ENCODE measurements at regions not wholly inside any gene's neighbourhood (a gene's known extent, or its start where the extent isn't known, plus 50 kb on each side); places are given as distances from the start of the nearest gene placed in this dataset.

DNA sequence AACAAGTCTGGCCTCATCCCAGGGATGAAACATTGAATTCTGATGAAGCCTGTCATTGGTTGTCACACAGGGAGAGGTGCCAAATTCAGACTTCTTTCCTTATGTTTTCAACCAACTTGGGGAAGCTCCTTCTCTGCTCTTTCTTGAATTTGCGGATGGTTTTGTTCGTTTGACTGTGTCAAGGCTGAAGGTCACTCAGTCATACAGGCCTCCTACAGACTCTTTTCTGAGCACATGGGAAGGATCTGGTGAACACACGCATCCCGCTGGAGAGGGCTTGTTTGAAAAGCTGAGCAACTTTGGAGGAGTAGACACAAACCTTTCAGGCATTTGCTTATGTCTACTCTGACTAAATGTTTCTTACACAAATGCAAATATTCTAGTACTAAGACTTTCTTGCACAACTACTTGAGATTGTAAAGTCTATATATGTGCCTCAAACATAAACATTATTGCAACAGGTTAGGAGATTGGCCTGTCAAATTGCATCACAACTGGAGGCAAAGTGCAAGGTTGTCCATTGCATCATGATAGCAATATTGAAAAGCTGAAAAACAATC lies 151.5 kb upstream of the NR3C1 start:
- no peak for DNase-seq

GRCh38 chr5:143554187-143554717 lies 150.8 kb upstream of the NR3C1 start:
- DNase-seq, result peak; percentile 98

DNA sequence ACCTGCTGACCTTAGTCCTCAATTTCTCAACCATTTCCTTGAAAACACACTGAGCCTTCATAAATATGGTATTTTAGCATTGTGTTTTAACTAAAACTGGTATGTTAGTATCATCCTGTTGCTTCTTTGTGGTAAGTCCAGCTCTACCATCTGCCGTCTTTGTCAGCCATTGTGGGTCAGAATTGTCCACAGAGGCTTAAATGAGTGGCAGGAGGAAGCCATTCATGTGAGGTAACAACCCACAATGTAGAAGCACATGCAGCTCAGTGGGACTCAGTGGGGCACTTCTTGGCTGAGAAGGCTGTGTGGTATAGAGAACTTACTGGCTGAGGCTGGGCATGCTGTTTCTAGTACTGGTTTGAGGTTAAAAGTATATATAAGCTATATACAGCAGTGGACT lies 149.2 kb upstream of the NR3C1 start:
- DNase-seq, result no peak

DNA sequence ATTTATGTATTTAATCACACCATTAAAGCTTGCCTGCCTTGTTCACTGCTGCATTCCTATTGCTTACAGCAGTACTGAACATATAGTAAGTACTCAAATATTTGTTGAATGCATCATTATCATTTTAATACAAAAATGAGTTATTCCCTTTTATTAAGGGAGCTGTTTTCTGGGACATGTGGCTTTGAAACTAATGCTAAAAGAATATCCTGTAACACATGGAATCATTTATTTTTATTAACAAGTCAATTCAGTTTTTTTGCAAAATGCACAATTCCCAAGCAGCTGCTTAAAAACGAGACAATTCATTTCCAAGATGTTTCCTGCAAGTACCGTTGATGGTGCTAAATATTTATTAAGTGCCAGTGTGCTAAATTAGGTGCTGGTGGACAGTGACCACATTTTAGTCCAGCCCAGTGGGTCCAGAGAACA lies 148.3 kb upstream of the NR3C1 start:
- no peak for DNase-seq

- DNase-seq, result no peak
Observed at GRCh38 chr5:143550986-143551630, 147.6 kb upstream of the NR3C1 start.

GRCh38 chr5:143547342-143547741 lies 143.9 kb upstream of the NR3C1 start:
- DNase-seq, result no peak

GRCh38 chr5:143546394-143546793 lies 142.9 kb upstream of the NR3C1 start:
- DNase-seq, result no peak

GRCh38 chr5:143544606-143545005 lies 141.1 kb upstream of the NR3C1 start:
- no peak for DNase-seq

DNA sequence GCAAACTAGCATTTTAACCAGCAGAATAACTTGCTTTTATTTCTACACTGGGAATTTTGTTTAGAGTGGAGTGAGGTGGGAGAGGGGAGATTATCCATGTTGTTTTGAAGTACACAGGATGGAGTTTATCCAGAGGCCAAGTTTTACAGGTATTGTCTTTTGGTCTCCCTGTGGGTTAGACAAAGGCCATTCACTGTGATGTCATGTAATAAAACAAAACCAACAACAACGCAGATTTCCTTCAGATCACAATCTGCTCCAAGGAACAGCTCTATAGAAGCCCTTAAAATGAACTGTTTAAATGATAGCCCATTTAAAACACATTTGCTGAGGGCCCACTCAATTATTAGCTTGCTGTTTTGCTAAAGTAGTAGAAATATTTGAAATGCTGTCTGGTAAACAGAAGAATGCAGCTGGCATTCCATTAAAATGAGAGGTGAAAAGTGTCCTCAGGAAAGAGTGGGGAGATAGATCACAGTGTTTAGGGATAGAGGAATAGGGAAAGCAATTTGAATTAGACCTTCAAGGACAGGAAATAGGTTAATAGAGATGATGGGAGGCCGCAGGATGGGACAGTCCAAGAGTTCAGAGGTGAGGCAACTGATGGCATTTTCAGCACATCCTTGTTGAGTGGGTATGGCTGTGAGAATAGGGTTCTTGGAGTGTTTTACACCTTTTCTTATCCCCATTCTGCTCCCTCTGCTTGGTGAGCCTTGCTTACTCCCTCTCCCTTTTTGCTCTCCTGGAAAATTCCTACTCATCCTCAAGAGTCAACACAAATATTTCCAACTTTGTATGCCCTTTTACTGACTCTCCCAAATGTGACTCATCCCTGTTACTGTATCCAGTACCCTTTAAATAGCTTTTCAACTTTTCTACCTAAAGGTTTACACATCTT lies 140.1 kb upstream of the NR3C1 start:
- peak; percentile 70 for DNase-seq

DNA sequence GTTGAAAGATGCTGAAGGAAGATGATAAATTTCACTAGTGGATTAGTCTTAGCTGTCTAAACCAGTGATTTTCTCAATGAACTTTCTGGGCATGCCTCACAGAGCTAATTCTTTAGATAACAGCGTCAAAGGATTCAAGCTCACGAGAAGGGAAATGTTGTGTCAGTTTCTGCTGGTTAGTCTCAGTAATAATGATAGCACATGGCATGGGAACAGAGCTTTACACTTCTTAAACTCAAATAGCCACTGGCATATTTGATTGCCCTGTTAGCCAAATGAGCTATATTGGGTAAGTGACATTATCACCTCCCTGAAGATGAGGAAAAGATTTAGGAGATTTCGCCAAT lies 139.3 kb upstream of the NR3C1 start:
- peak; percentile 73 for DNase-seq

DNA sequence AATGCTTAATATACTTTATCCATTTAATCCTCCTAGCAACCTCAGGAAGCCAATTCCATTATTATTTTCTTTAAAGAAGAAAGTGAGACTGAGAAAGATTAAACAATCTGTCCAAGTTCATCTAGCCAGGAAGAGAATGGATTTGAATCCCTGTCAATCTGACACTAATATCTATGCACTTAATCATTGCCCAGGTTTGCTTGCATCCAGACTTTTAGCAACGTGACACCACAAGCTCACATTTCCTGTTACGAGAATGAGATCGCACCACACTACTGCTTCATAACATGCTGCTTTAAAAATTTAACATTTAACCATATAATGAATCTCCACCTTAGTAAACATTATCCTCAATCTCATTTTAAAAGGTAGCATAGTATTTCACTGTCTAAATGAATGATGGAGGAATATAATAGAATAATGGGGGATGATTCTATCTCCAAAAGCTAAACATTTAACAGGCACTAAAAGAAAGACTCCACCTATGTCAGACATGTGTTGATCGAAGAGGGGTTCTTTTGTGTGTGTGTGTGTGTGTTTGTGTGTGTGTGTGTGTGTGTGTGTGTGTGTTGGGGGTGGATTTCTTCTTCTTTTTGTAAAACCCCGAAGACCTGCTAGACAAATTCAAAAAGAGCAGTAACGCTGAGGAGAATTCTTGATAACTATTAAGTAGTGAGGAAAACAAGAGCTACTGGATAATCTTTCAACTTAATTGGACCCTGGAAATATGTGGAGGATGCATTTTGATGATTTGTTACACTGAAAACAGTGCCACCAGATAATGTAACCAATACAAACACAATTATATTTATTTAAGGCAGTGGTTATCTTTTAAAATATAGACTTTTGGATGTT lies 138.7 kb upstream of the NR3C1 start:
- DNase-seq, result no peak

DNA sequence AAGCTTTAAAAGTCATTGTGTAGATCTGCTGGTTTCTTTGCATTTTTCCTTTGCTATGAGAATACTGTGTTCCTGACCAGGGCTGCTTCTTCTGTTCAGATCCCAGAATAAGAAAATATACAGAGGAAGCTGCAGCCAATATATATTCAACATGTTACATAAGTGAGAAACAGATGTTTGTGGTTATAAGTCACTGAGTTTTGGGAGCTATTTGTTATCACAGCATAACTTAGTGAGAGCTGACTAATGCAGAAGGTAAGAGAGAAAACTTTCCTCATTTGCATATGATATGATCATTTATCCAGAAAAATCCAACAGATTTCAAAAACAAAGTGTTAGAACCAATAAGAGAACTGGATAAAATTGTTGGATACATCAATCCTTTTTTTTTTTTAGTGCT lies 136.3 kb upstream of the NR3C1 start:
- DNase-seq, result no peak

- no peak for DNase-seq
Observed at GRCh38 chr5:143537056-143537455, 133.6 kb upstream of the NR3C1 start.

- DNase-seq, result peak; percentile 98
Observed at GRCh38 chr5:143536364-143536763, 132.9 kb upstream of the NR3C1 start.

DNA sequence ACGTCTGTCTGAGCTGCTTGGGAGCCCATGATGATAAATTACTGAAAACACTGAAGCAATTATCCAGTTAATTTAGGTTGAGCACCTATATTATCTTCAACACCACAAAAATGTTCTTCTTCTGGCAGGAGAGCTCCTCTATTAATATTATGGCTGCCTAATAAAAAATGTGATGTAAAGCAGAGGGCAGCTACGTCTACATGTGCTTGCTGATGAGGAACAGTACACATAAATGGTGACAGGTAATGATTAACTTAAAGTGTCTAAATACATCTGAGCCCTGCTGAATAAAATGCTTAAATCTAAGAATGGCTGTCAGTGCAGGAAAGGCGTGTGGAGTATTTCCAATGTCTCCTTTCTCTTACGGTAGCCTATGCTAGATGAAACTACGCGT lies 131.3 kb upstream of the NR3C1 start:
- no peak for DNase-seq

- peak; percentile 54 for DNase-seq
Observed at GRCh38 chr5:143533978-143534760, 130.7 kb upstream of the NR3C1 start.

DNA sequence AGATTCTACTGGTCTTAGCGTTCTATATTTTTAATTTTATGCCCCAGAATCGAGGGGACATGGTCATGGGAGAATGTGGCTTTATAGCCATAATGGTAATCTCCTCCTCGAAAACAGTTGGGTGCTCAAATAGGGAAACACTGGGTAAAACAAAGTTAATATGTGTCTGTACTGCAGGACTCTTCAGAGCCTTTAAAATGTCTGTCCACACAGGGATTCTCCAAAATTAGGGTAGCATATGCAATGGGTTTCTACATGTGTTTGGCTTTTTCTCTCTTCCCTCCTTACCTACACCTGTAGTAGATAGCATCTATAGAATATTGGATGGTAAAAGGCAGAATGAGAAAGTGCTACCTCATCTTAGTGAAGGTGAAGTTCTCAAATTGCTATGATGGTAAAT lies 130.0 kb upstream of the NR3C1 start:
- DNase-seq, result no peak

- DNase-seq, result peak; percentile 27
Observed at GRCh38 chr5:143527808-143528207, 124.3 kb upstream of the NR3C1 start.

GRCh38 chr5:143525176-143525575 lies 121.7 kb upstream of the NR3C1 start:
- DNase-seq, result no peak

DNA sequence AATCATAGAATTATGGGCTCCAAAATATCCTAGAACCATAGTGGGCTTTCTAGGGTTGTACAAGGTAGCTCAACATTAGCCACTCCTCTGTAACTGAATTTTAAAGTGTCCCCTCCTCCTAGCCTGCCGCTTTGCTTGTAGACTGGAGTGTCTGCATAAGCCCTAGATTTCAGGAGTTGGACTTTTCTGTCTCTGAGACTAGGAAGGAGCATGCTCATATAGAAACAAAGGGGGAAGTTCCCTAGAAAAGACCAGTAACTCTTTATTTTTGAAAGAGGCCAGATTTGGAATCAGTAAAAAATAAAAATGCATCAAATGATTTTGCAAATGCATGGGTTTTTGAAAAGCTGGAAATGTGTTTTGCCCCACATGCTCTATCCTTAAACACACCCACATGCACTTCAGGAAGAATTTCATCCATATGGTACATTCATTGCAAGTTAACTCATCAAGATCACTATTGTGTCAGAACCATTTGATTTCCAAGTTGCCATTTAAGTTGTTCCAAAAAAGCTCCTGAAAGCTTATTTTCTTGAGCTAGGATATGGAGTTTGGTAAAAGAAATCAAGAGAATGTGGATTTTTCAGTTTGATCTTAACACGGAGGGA lies 121.0 kb upstream of the NR3C1 start:
- DNase-seq, result no peak

DNA sequence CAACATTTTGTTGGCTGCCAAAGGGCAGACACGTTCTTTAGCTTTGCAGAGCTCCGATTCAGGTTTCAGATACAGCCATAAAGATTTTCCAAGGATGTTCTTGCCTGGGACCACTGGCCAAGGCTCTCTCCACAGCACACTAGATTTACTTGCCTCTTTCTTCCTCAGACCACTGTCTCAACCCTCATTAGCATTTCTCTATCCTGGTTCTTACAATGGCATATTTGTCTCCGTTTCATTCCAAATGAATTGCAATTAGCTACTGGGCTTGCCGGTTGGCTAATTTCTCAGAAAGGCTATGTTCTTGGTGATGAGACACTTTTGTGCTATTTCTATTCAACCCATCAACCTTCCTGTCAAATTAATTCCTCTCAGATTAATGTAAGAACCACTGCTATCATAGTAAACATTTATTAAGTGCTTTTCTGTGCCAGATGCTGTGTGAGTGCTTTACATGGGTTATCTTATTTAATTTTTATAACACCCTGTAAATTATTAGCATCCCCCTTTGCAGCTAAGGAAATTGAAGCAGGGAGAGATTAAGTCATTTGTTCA lies 118.4 kb upstream of the NR3C1 start:
- no peak for DNase-seq

All from NCI-H226 (cell line).